Ovary (tissue), 3 donors: ENCODE measurements at regions not wholly inside any gene's neighbourhood (a gene's known extent, or its start where the extent isn't known, plus 50 kb on each side); places are given as distances from the start of the nearest gene placed in this dataset.

Source experiments
- EP300 ChIP-seq: sonication (generic); formaldehyde crosslinking; IDR thresholded peaks from one replicate; pipeline ENCODE4 v1.6.1; 2017; ENCODE audit warnings: antibody characterized with exemption
- POLR2A ChIP-seq: fragments of 450-650 bp; IDR thresholded peaks from one replicate; pipeline ENCODE4 v1.6.1; 2017; ENCODE audit warnings: antibody characterized with exemption, mild to moderate bottlenecking, moderate library complexity
- TF ChIP-seq, protein P1 (sequence below), 3 donors: fragments of 450-650 bp in 2 of 3; fragments of 200-600 bp in 1 of 3; IDR thresholded peaks; one replicate each; pipeline versions ENCODE4 v1.5.1 to v1.8.0; 2016 to 2022; ENCODE audit warnings: antibody characterized with exemption in 3 of 3, mild to moderate bottlenecking in 1 of 3
- donor health status: DM: no; HTN: no; CAD: no.

DNA sequence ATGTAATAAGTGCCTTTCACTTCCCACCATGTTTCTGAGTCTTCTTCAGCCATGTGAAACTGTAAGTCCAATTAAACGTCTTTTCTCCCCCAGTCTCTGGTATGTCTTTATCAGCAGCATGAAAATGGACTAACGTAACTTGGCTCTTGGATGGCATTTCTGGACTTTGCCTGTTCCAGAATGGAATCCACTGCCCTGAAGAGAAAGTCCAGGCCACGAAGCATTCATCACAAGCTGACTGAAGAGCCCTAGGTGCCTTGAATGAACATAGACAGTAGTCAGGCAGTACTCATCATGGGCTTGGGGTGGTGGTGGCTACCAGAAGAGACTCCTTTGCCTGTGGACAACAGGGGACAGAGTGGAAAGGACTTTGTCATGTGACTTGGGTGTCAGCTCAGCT, 1505.0 kb downstream of the SI start:
- TF ChIP-seq, protein P1, sequence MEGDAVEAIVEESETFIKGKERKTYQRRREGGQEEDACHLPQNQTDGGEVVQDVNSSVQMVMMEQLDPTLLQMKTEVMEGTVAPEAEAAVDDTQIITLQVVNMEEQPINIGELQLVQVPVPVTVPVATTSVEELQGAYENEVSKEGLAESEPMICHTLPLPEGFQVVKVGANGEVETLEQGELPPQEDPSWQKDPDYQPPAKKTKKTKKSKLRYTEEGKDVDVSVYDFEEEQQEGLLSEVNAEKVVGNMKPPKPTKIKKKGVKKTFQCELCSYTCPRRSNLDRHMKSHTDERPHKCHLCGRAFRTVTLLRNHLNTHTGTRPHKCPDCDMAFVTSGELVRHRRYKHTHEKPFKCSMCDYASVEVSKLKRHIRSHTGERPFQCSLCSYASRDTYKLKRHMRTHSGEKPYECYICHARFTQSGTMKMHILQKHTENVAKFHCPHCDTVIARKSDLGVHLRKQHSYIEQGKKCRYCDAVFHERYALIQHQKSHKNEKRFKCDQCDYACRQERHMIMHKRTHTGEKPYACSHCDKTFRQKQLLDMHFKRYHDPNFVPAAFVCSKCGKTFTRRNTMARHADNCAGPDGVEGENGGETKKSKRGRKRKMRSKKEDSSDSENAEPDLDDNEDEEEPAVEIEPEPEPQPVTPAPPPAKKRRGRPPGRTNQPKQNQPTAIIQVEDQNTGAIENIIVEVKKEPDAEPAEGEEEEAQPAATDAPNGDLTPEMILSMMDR (IDR thresholded peaks at IDR 0.05) = no peak
- no peak for TF ChIP-seq POLR2A
- no peak for TF ChIP-seq EP300
